ENCODE measurements at regions not wholly inside any gene's neighbourhood (a gene's known extent, or its start where the extent isn't known, plus 50 kb on each side); places are given as distances from the start of the nearest gene placed in this dataset.

- Mint-ChIP-seq H3K9me3 (no peaks in the 10 kb centered on the region), H3K4me3 (no peak overlapping the region), H3K27me3 (no peaks in the 10 kb centered on the region), H3K27ac (peak overlapping the region in 1 of 2 donors; percentile 2), H3K4me1 (peaks cover 59% of the 10 kb centered on the region)
- ATAC-seq = no peak
- DNase-seq = no peak
Observed at GRCh38 chr12:124486346-124486963, 81.0 kb downstream of the NCOR2 start.

- Mint-ChIP-seq H3K4me1 (peaks cover 66% of the 10 kb centered on the region), H3K27ac (peak overlapping the region in 1 of 2 donors; percentile 14), H3K9me3 (no peaks in the 10 kb centered on the region), H3K27me3 (no peaks in the 10 kb centered on the region), H3K4me3 (no peak overlapping the region)
- ATAC-seq (no peak), DNase-seq (no peak)
Observed at GRCh38 chr12:124485371-124485770, 82.0 kb downstream of the NCOR2 start.

- ATAC-seq (peak; percentile 39), DNase-seq (peak in 1 of 2 donors; percentile 26)
- Mint-ChIP-seq H3K4me3 (no peak overlapping the region), H3K4me1 (peaks cover 73% of the 10 kb centered on the region), H3K9me3 (no peaks in the 10 kb centered on the region), H3K27me3 (no peaks in the 10 kb centered on the region), H3K27ac (peak overlapping the region; percentile 44 to 52)
Observed at GRCh38 chr12:124484526-124484953, 82.9 kb downstream of the NCOR2 start.

- ATAC-seq (no peak), DNase-seq (no peak)
- Mint-ChIP-seq H3K4me3 (no peak overlapping the region), H3K27ac (no peak overlapping the region), H3K4me1 (peaks cover 73% of the 10 kb centered on the region), H3K9me3 (no peaks in the 10 kb centered on the region), H3K27me3 (no peaks in the 10 kb centered on the region)
Observed at GRCh38 chr12:124484067-124484466, 83.3 kb downstream of the NCOR2 start.

- Mint-ChIP-seq H3K4me3 (no peak overlapping the region), H3K9me3 (no peaks in the 10 kb centered on the region), H3K27me3 (no peaks in the 10 kb centered on the region), H3K4me1 (peaks cover 70% of the 10 kb centered on the region), H3K27ac (no peak overlapping the region)
- no peak for ATAC-seq
- DNase-seq = no peak
Observed at GRCh38 chr12:124482901-124483799, 84.3 kb downstream of the NCOR2 start.

GRCh38 chr12:124482567-124482893, 84.9 kb downstream of the NCOR2 start:
- DNase-seq = no peak
- Mint-ChIP-seq H3K4me3 (no peak overlapping the region), H3K9me3 (peaks cover 0 to under 1% of the 10 kb centered on the region in 2 donors), H3K27me3 (no peaks in the 10 kb centered on the region), H3K27ac (no peak overlapping the region), H3K4me1 (peaks cover 71% of the 10 kb centered on the region)
- ATAC-seq = no peak

GRCh38 chr12:124481772-124482566, 85.4 kb downstream of the NCOR2 start:
- H3K4me3 Mint-ChIP-seq = no peak overlapping the region
- ATAC-seq (no peak), DNase-seq (no peak)
- no peak overlapping the region for H3K27ac Mint-ChIP-seq
- H3K27me3 Mint-ChIP-seq = no peaks in the 10 kb centered on the region
- H3K9me3 Mint-ChIP-seq = peaks cover 0 to 6% of the 10 kb centered on the region in 2 donors
- H3K4me1 Mint-ChIP-seq = peaks cover 77% of the 10 kb centered on the region

- ATAC-seq (no peak), DNase-seq (no peak)
- Mint-ChIP-seq H3K27ac (peak overlapping the region in 1 of 2 donors; percentile 38), H3K9me3 (peaks cover 0 to 9% of the 10 kb centered on the region in 2 donors), H3K27me3 (no peaks in the 10 kb centered on the region), H3K4me3 (peak overlapping the region in 1 of 2 donors; percentile 9), H3K4me1 (peaks cover 75% of the 10 kb centered on the region)
Observed at GRCh38 chr12:124481257-124481750, 86.1 kb downstream of the NCOR2 start.

- Mint-ChIP-seq H3K4me1 (peaks cover 70% of the 10 kb centered on the region), H3K4me3 (peak overlapping the region in 1 of 2 donors; percentile 47), H3K9me3 (peaks cover 0 to 9% of the 10 kb centered on the region in 2 donors), H3K27me3 (no peaks in the 10 kb centered on the region), H3K27ac (no peak overlapping the region)
- peak; percentile 90 for ATAC-seq
- peak; percentile 39 to 66 for DNase-seq
Observed at GRCh38 chr12:124480469-124481256, 86.7 kb downstream of the NCOR2 start.

- Mint-ChIP-seq H3K27ac (no peak overlapping the region), H3K4me3 (peak overlapping the region in 1 of 2 donors; percentile 47), H3K4me1 (peaks cover 66% of the 10 kb centered on the region), H3K9me3 (peaks cover 3 to 9% of the 10 kb centered on the region in 2 donors), H3K27me3 (no peaks in the 10 kb centered on the region)
- peak; percentile 38 for ATAC-seq
- no peak for DNase-seq
Observed at GRCh38 chr12:124479680-124480468, 87.5 kb downstream of the NCOR2 start.

GRCh38 chr12:124478985-124479645, 88.3 kb downstream of the NCOR2 start:
- Mint-ChIP-seq H3K27me3 (no peaks in the 10 kb centered on the region), H3K4me1 (peaks cover 58% of the 10 kb centered on the region), H3K27ac (no peak overlapping the region), H3K9me3 (peaks cover 9% of the 10 kb centered on the region in 2 donors), H3K4me3 (no peak overlapping the region)
- DNase-seq = no peak
- no peak for ATAC-seq

GRCh38 chr12:124478416-124478815, 89.0 kb downstream of the NCOR2 start:
- no peak for ATAC-seq
- Mint-ChIP-seq H3K4me3 (no peak overlapping the region), H3K27me3 (no peaks in the 10 kb centered on the region), H3K27ac (no peak overlapping the region), H3K4me1 (peaks cover 52% of the 10 kb centered on the region), H3K9me3 (peaks cover 16% of the 10 kb centered on the region in 2 donors)
- no peak for DNase-seq

GRCh38 chr12:124477107-124477915, 90.1 kb downstream of the NCOR2 start:
- H3K4me3 Mint-ChIP-seq = no peak overlapping the region
- peaks cover 50% of the 10 kb centered on the region for H3K4me1 Mint-ChIP-seq
- no peak for DNase-seq
- H3K27me3 Mint-ChIP-seq = no peaks in the 10 kb centered on the region
- H3K9me3 Mint-ChIP-seq = peaks cover 16 to 22% of the 10 kb centered on the region in 2 donors
- H3K27ac Mint-ChIP-seq = no peak overlapping the region
- no peak for ATAC-seq
